OCI-LY1 (cell line): ENCODE measurements at regions not wholly inside any gene's neighbourhood (a gene's known extent, or its start where the extent isn't known, plus 50 kb on each side); places are given as distances from the start of the nearest gene placed in this dataset.

Experiments used
- H2AFZ ChIP-seq: fragments of 200-600 bp; sonication (generic), shearing (Covaris generic); 2 replicates; pipeline ENCODE4 v1.6.0; 2014; ENCODE audit warnings: antibody characterized with exemption, mild to moderate bottlenecking, low read length
- H3F3A ChIP-seq: fragments of 200-600 bp; sonication (generic), shearing (Covaris generic); 2 replicates; pipeline ENCODE4 v1.6.0; 2014; ENCODE audit warnings: mild to moderate bottlenecking, antibody characterized with exemption, low read length, moderate library complexity; ENCODE audit not compliant: insufficient read depth
- H3K27ac ChIP-seq: fragments of 200-600 bp; sonication (generic); 2 replicates; pipeline ENCODE4 v1.5.1; 2014; ENCODE audit warnings: low read length, mixed run types, mild to moderate bottlenecking, low read depth; ENCODE audit not compliant: poor library complexity, severe bottlenecking
- H3K27me3 ChIP-seq: fragments of 200-600 bp; sonication (generic); 2 replicates; pipeline ENCODE4 v1.6.0; 2014; ENCODE audit warnings: antibody characterized with exemption, mild to moderate bottlenecking, low read length, moderate library complexity; ENCODE audit not compliant: insufficient read depth
- H3K36me3 ChIP-seq: fragments of 200-600 bp; sonication (generic); 2 replicates; pipeline ENCODE4 v1.6.1; 2014; ENCODE audit warnings: mild to moderate bottlenecking, antibody characterized with exemption, low read length, moderate library complexity, mixed read lengths; ENCODE audit not compliant: insufficient read depth
- H3K4me1 ChIP-seq: fragments of 200-600 bp; sonication (generic); 2 replicates; pipeline ENCODE4 v1.5.1; 2014; ENCODE audit warnings: mild to moderate bottlenecking, low read length, moderate library complexity; ENCODE audit not compliant: insufficient read depth, severe bottlenecking
- H3K4me2 ChIP-seq: fragments of 200-600 bp; sonication (generic), shearing (Covaris generic); 2 replicates; pipeline ENCODE4 v1.6.1; 2014; ENCODE audit warnings: low read length
- H3K4me3 ChIP-seq: fragments of 200-600 bp; sonication (generic); 2 replicates; pipeline ENCODE4 v1.5.1; 2014; ENCODE audit warnings: low read length, low read depth, mild to moderate bottlenecking, mixed read lengths; ENCODE audit not compliant: poor library complexity, severe bottlenecking
- H3K79me2 ChIP-seq: fragments of 200-600 bp; shearing (Covaris generic); 2 replicates; pipeline ENCODE4 v1.6.1; 2016; ENCODE audit warnings: mixed run types, low read length, mixed read lengths; ENCODE audit not compliant: insufficient read depth
- H3K9ac ChIP-seq: fragments of 200-600 bp; sonication (generic), shearing (Covaris generic); 2 replicates; pipeline ENCODE4 v1.6.1; 2014; ENCODE audit warnings: mild to moderate bottlenecking, low read length, mixed read lengths
- H3K9me2 ChIP-seq: fragments of 200-600 bp; sonication (generic), shearing (Covaris generic); 2 replicates; pipeline ENCODE4 v1.6.1; 2014; ENCODE audit warnings: low read depth, mild to moderate bottlenecking, low read length, mixed read lengths
- H3K9me3 ChIP-seq: fragments of 200-600 bp; shearing (Covaris generic); 2 replicates; pipeline ENCODE4 v1.6.1; 2014; ENCODE audit warnings: low read length, mixed read lengths
- H4K20me1 ChIP-seq: fragments of 200-600 bp; sonication (generic), shearing (Covaris generic); 2 replicates; pipeline ENCODE4 v1.6.0; 2016; ENCODE audit warnings: mild to moderate bottlenecking, low read length; ENCODE audit not compliant: insufficient read depth
- CTCF ChIP-seq: fragments of 200-600 bp; sonication (generic), shearing (Covaris generic); IDR thresholded peaks from 2 replicates; pipeline ENCODE4 v1.5.1; 2017; ENCODE audit warnings: mild to moderate bottlenecking, antibody characterized with exemption, low read length, moderate library complexity, mixed read lengths
- EZH2 ChIP-seq: fragments of 200-600 bp; sonication (generic), shearing (Covaris generic); IDR thresholded peaks from 2 replicates; pipeline ENCODE4 v1.8.0; 2017; ENCODE audit warnings: borderline replicate concordance, mixed run types, mild to moderate bottlenecking, antibody characterized with exemption, low read length, moderate library complexity, mixed read lengths

- no peaks in the 10 kb centered on the region for H3K27me3 ChIP-seq
- no peak overlapping the region for H2AFZ ChIP-seq
- H3K4me3 ChIP-seq, result no peak overlapping the region
- no peaks in the 10 kb centered on the region for H4K20me1 ChIP-seq
- H3K27ac ChIP-seq, result no peak overlapping the region
- H3K4me2 ChIP-seq, result no peak overlapping the region
- H3K79me2 ChIP-seq, result no peaks in the 10 kb centered on the region
- no peaks in the 10 kb centered on the region for H3K9me3 ChIP-seq
- no peaks in the 10 kb centered on the region for H3K36me3 ChIP-seq
- H3K4me1 ChIP-seq, result no peaks in the 10 kb centered on the region
- H3F3A ChIP-seq, result no peaks in the 10 kb centered on the region
- no peak for TF ChIP-seq EZH2
- H3K9ac ChIP-seq, result no peak overlapping the region
- no peaks in the 10 kb centered on the region; the same call in 1 of the 2 replicates for H3K9me2 ChIP-seq
Observed at GRCh38 chr4:126897038-126897437, 735.7 kb upstream of the INTU start.

GRCh38 chr4:126898815-126899214, 733.9 kb upstream of the INTU start:
- Histone ChIP-seq H3K4me3 (no peak overlapping the region), H4K20me1 (no peaks in the 10 kb centered on the region), H3F3A (no peaks in the 10 kb centered on the region), H3K4me1 (no peaks in the 10 kb centered on the region), H3K9me2 (no peaks in the 10 kb centered on the region; the same call in 1 of the 2 replicates), H3K79me2 (no peaks in the 10 kb centered on the region), H3K27me3 (no peaks in the 10 kb centered on the region), H3K27ac (no peak overlapping the region), H3K9me3 (no peaks in the 10 kb centered on the region), H3K4me2 (no peak overlapping the region), H2AFZ (no peak overlapping the region), H3K9ac (no peak overlapping the region), H3K36me3 (no peaks in the 10 kb centered on the region)
- TF ChIP-seq EZH2 (no peak), CTCF (no peak)

- H3K4me2 ChIP-seq, result no peak overlapping the region
- H3K79me2 ChIP-seq, result no peaks in the 10 kb centered on the region
- no peak overlapping the region for H3K4me3 ChIP-seq
- H3K27me3 ChIP-seq, result no peaks in the 10 kb centered on the region
- TF ChIP-seq EZH2 (no peak), CTCF (no peak)
- H3K9me2 ChIP-seq, result no peaks in the 10 kb centered on the region; the same call in 1 of the 2 replicates
- no peaks in the 10 kb centered on the region for H3K4me1 ChIP-seq
- H3K9ac ChIP-seq, result no peak overlapping the region
- H3K9me3 ChIP-seq, result no peaks in the 10 kb centered on the region
- no peak overlapping the region for H2AFZ ChIP-seq
- H3K27ac ChIP-seq, result no peak overlapping the region
- H4K20me1 ChIP-seq, result no peaks in the 10 kb centered on the region
- H3F3A ChIP-seq, result no peaks in the 10 kb centered on the region
- H3K36me3 ChIP-seq, result no peaks in the 10 kb centered on the region
Observed at GRCh38 chr4:126899331-126899801, 733.4 kb upstream of the INTU start.

GRCh38 chr4:126906466-126906865, 726.3 kb upstream of the INTU start:
- no peaks in the 10 kb centered on the region for H3F3A ChIP-seq
- no peak overlapping the region for H3K9ac ChIP-seq
- H3K4me1 ChIP-seq, result no peaks in the 10 kb centered on the region
- no peaks in the 10 kb centered on the region for H3K27me3 ChIP-seq
- TF ChIP-seq EZH2 (no peak), CTCF (no peak)
- H3K9me3 ChIP-seq, result no peaks in the 10 kb centered on the region
- H3K27ac ChIP-seq, result no peak overlapping the region
- H3K4me2 ChIP-seq, result no peak overlapping the region
- no peaks in the 10 kb centered on the region for H3K9me2 ChIP-seq
- H2AFZ ChIP-seq, result no peak overlapping the region
- no peak overlapping the region for H3K4me3 ChIP-seq
- H3K36me3 ChIP-seq, result no peaks in the 10 kb centered on the region
- no peaks in the 10 kb centered on the region for H3K79me2 ChIP-seq
- no peaks in the 10 kb centered on the region for H4K20me1 ChIP-seq
